ENCODE measurements at regions not wholly inside any gene's neighbourhood (a gene's known extent, or its start where the extent isn't known, plus 50 kb on each side); places are given as distances from the start of the nearest gene placed in this dataset.
A peak's percentile ranks its signal among the peaks of the same experiment; 100 is the strongest.
"Not testable (repeated sequence)": the region's sequence is repeated elsewhere in the genome, so short reads cannot be mapped to it uniquely, and the experiment has no call there.

DNA sequence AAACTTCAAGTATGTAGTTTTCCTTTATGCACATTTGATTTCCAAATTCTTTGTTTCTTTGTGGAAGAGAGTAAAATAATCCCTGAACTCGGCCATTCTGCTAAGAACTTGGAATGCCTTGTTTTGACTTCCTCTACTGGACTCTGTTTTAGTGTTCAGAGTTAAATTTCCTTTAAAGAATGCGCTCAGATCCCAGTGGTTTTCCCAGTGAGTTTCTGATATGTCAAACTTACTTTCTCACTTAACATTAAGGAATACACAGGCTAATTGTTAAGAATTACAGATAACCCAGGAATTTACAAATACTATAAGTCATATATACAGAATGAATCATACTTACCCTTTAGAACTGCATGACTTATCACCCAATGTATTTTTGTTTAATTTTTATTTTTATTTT, 1067.6 kb upstream of the CELF2 start:
- Histone ChIP-seq H3K9ac (no peak overlapping the region), H3K36me3 (no peaks in the 10 kb centered on the region), H3K4me3 (no peak overlapping the region), H4K20me1 (ENCODE audit: low read depth) (no peaks in the 10 kb centered on the region), H3F3A (ENCODE audit: low read depth) (no peaks in the 10 kb centered on the region), H2AFZ (replicated peaks) (no peak overlapping the region), H3K27me3 (no peaks in the 10 kb centered on the region), H3K4me2 (no peak overlapping the region), H3K79me2 (ENCODE audit: low read depth) (no peaks in the 10 kb centered on the region), H3K9me3 (ENCODE audit: low read depth) (no peaks in the 10 kb centered on the region), H3K27ac (no peak overlapping the region), H3K4me1 (peaks cover under 1% of the 10 kb centered on the region)
- Mint-ChIP-seq H3K9me3 (peaks cover 2% of the 10 kb centered on the region), H3K27me3 (ENCODE audit: insufficient read depth, low read depth) (no peaks in the 10 kb centered on the region), H3K36me3 (no peaks in the 10 kb centered on the region), H3K4me3 (no peak overlapping the region), H3K4me1 (no peaks in the 10 kb centered on the region), H3K27ac (no peak overlapping the region)
- no peak for TF ChIP-seq EZH2 (IDR thresholded peaks at IDR 0.05)
- TF ChIP-seq CTCF (IDR thresholded peaks at IDR 0.05), result no peak
- no peak for TF ChIP-seq EZH2phosphoT487 (IDR thresholded peaks at IDR 0.05)
- no peak for DNase-seq (ENCODE audit: low spot score)

GRCh38 chr10:9951481-9952257, 1066.0 kb upstream of the CELF2 start:
- no peaks in the 10 kb centered on the region for H3K4me1 Mint-ChIP-seq
- DNase-seq (ENCODE audit: low spot score), result no peak
- H3K9me3 Mint-ChIP-seq, result peaks cover 2% of the 10 kb centered on the region
- H3K4me1 ChIP-seq, result no peaks in the 10 kb centered on the region
- no peak overlapping the region for H2AFZ ChIP-seq (replicated peaks)
- H3K9ac ChIP-seq, result no peak overlapping the region
- no peak for TF ChIP-seq CTCF (IDR thresholded peaks at IDR 0.05)
- no peak for TF ChIP-seq EZH2phosphoT487 (IDR thresholded peaks at IDR 0.05)
- no peak for TF ChIP-seq EZH2 (IDR thresholded peaks at IDR 0.05)
- no peaks in the 10 kb centered on the region for H3K27me3 ChIP-seq
- H3F3A ChIP-seq (ENCODE audit: low read depth), result no peaks in the 10 kb centered on the region
- H3K4me3 ChIP-seq, result no peak overlapping the region
- H3K36me3 ChIP-seq, result no peaks in the 10 kb centered on the region
- H3K36me3 Mint-ChIP-seq, result no peaks in the 10 kb centered on the region
- no peaks in the 10 kb centered on the region for H3K27me3 Mint-ChIP-seq (ENCODE audit: insufficient read depth, low read depth)
- H3K9me3 ChIP-seq (ENCODE audit: low read depth), result no peaks in the 10 kb centered on the region
- H3K4me3 Mint-ChIP-seq, result no peak overlapping the region
- H3K79me2 ChIP-seq (ENCODE audit: low read depth), result no peaks in the 10 kb centered on the region
- no peak overlapping the region for H3K27ac Mint-ChIP-seq
- no peak overlapping the region for H3K27ac ChIP-seq
- H4K20me1 ChIP-seq (ENCODE audit: low read depth), result no peaks in the 10 kb centered on the region
- no peak overlapping the region for H3K4me2 ChIP-seq

- H3K4me1 ChIP-seq, result no peaks in the 10 kb centered on the region
- H2AFZ ChIP-seq (replicated peaks), result peak overlapping the region; percentile 68
- Mint-ChIP-seq H3K4me1 (no peaks in the 10 kb centered on the region), H3K4me3 (no peak overlapping the region), H3K27ac (no peak overlapping the region), H3K27me3 (ENCODE audit: insufficient read depth, low read depth) (no peaks in the 10 kb centered on the region), H3K9me3 (peaks cover 4% of the 10 kb centered on the region), H3K36me3 (no peaks in the 10 kb centered on the region)
- no peaks in the 10 kb centered on the region for H3K9me3 ChIP-seq (ENCODE audit: low read depth)
- H3K4me2 ChIP-seq, result no peak overlapping the region
- no peaks in the 10 kb centered on the region for H3K79me2 ChIP-seq (ENCODE audit: low read depth)
- H3K27ac ChIP-seq, result no peak overlapping the region
- no peaks in the 10 kb centered on the region for H3F3A ChIP-seq (ENCODE audit: low read depth)
- H4K20me1 ChIP-seq (ENCODE audit: low read depth), result no peaks in the 10 kb centered on the region
- no peak overlapping the region for H3K9ac ChIP-seq
- TF ChIP-seq CTCF (IDR thresholded peaks at IDR 0.05) (no peak), EZH2 (IDR thresholded peaks at IDR 0.05) (no peak), EZH2phosphoT487 (IDR thresholded peaks at IDR 0.05) (no peak)
- no peak overlapping the region for H3K4me3 ChIP-seq
- no peaks in the 10 kb centered on the region for H3K36me3 ChIP-seq
- H3K27me3 ChIP-seq, result no peaks in the 10 kb centered on the region
- no peak for DNase-seq (ENCODE audit: low spot score)
These were observed 1060.3 kb upstream of the CELF2 start for GRCh38 chr10:9957351-9957750.

- H3K4me1 ChIP-seq; H3K4me3 ChIP-seq; H3K36me3 Mint-ChIP-seq; H3F3A ChIP-seq (ENCODE audit: low read depth); H2AFZ ChIP-seq (replicated peaks); H3K27ac Mint-ChIP-seq; H3K9ac ChIP-seq; H3K9me3 Mint-ChIP-seq; H3K9me3 ChIP-seq (ENCODE audit: low read depth); H3K36me3 ChIP-seq; H3K4me1 Mint-ChIP-seq; H3K27ac ChIP-seq; H3K27me3 ChIP-seq; H3K4me2 ChIP-seq; DNase-seq (ENCODE audit: low spot score); H3K79me2 ChIP-seq (ENCODE audit: low read depth); H4K20me1 ChIP-seq (ENCODE audit: low read depth); H3K4me3 Mint-ChIP-seq; H3K27me3 Mint-ChIP-seq (ENCODE audit: insufficient read depth, low read depth): not testable (repeated sequence)
These were observed 1059.8 kb upstream of the CELF2 start for GRCh38 chr10:9957876-9958275.

Data from neural progenitor cell (in vitro differentiated cells).